ENCODE measurements at regions not wholly inside any gene's neighbourhood (a gene's known extent, or its start where the extent isn't known, plus 50 kb on each side); places are given as distances from the start of the nearest gene placed in this dataset.
"Not testable (repeated sequence)": the region's sequence is repeated elsewhere in the genome, so short reads cannot be mapped to it uniquely, and the experiment has no call there.

GRCh38 chr16:80893686-80894085 lies 89.3 kb upstream of the CDYL2 start:
- TF ChIP-seq, protein P1, sequence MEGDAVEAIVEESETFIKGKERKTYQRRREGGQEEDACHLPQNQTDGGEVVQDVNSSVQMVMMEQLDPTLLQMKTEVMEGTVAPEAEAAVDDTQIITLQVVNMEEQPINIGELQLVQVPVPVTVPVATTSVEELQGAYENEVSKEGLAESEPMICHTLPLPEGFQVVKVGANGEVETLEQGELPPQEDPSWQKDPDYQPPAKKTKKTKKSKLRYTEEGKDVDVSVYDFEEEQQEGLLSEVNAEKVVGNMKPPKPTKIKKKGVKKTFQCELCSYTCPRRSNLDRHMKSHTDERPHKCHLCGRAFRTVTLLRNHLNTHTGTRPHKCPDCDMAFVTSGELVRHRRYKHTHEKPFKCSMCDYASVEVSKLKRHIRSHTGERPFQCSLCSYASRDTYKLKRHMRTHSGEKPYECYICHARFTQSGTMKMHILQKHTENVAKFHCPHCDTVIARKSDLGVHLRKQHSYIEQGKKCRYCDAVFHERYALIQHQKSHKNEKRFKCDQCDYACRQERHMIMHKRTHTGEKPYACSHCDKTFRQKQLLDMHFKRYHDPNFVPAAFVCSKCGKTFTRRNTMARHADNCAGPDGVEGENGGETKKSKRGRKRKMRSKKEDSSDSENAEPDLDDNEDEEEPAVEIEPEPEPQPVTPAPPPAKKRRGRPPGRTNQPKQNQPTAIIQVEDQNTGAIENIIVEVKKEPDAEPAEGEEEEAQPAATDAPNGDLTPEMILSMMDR (conservative IDR thresholded peaks at IDR 0.05) = no peak
- Mint-ChIP-seq H3K4me3 (no peak overlapping the region), H3K36me3 (ENCODE audit: low read depth) (no peaks in the 10 kb centered on the region), H3K4me1 (no peaks in the 10 kb centered on the region), H3K9me3 (no peaks in the 10 kb centered on the region), H3K27ac (no peak overlapping the region), H3K27me3 (ENCODE audit: insufficient read depth) (peaks cover 1% of the 10 kb centered on the region)
- H3K9me3 ChIP-seq (ENCODE audit: control insufficient read depth, low read length) = no peaks in the 10 kb centered on the region
- no peak overlapping the region for H3K9ac ChIP-seq (ENCODE audit: extremely low read depth, low read length, poor library complexity, severe bottlenecking)
- H3K4me3 ChIP-seq (ENCODE audit: low read length) = no peak overlapping the region
- H3K27ac ChIP-seq (ENCODE audit: low read depth, low read length) = no peak overlapping the region
- no peaks in the 10 kb centered on the region for H3K27me3 ChIP-seq (ENCODE audit: control insufficient read depth, insufficient read depth, low read length, poor library complexity, severe bottlenecking)
- H3K4me1 ChIP-seq (ENCODE audit: control insufficient read depth, insufficient read depth, low read length) = no peaks in the 10 kb centered on the region
- WGBS, 2 experiments (ENCODE audit: insufficient coverage in 1 of 2, insufficient read length in 1 of 2) = 85 to 97% methylated on average over 4 to 5 of the region's 6 CpGs
- no peaks in the 10 kb centered on the region for H3K36me3 ChIP-seq (ENCODE audit: control insufficient read depth, insufficient read depth, low read length)
- DNase-seq = no peak

DNA sequence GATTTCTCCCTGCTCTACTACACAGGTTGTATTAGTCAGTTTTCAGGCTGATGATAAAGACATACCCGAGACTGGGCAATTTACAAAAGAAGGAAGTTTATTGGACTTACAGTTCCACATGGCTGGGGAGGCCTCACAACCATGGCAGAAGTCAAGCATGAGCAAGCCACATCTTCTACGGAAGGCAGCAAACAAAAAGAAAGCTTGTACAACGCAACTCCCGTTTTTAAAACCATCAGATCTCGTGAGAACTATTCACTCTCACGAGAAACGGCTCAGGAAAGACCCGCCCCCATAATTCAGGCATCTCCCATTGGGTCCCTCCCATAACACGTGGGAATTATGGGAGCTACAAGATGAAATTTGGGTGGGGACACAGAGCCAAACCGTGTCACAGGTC lies 88.0 kb upstream of the CDYL2 start:
- not testable (repeated sequence) for H3K27ac Mint-ChIP-seq; H3K4me3 Mint-ChIP-seq; H3K9ac ChIP-seq (ENCODE audit: extremely low read depth, low read length, poor library complexity, severe bottlenecking); H3K9me3 ChIP-seq (ENCODE audit: control insufficient read depth, low read length); H3K4me1 Mint-ChIP-seq; H3K27ac ChIP-seq (ENCODE audit: low read depth, low read length); H3K27me3 ChIP-seq (ENCODE audit: control insufficient read depth, insufficient read depth, low read length, poor library complexity, severe bottlenecking); H3K9me3 Mint-ChIP-seq; H3K36me3 ChIP-seq (ENCODE audit: control insufficient read depth, insufficient read depth, low read length); H3K4me3 ChIP-seq (ENCODE audit: low read length); DNase-seq; H3K27me3 Mint-ChIP-seq (ENCODE audit: insufficient read depth); H3K36me3 Mint-ChIP-seq (ENCODE audit: low read depth); H3K4me1 ChIP-seq (ENCODE audit: control insufficient read depth, insufficient read depth, low read length)
- 88 to 89% methylated on average over 9 to 10 of the region's 10 CpGs for WGBS, 2 experiments (ENCODE audit: insufficient coverage in 1 of 2, insufficient read length in 1 of 2)

- Histone ChIP-seq H3K9me3 (ENCODE audit: control insufficient read depth, low read length) (no peaks in the 10 kb centered on the region), H3K27me3 (ENCODE audit: control insufficient read depth, insufficient read depth, low read length, poor library complexity, severe bottlenecking) (no peaks in the 10 kb centered on the region), H3K36me3 (ENCODE audit: control insufficient read depth, insufficient read depth, low read length) (no peaks in the 10 kb centered on the region), H3K27ac (ENCODE audit: low read depth, low read length) (no peak overlapping the region), H3K9ac (ENCODE audit: extremely low read depth, low read length, poor library complexity, severe bottlenecking) (no peak overlapping the region), H3K4me3 (ENCODE audit: low read length) (no peak overlapping the region), H3K4me1 (ENCODE audit: control insufficient read depth, insufficient read depth, low read length) (no peaks in the 10 kb centered on the region)
- 88 to 100% methylated on average over 2 to 3 of the region's 4 CpGs for WGBS, 2 experiments (ENCODE audit: insufficient coverage in 1 of 2, insufficient read length in 1 of 2)
- no peak overlapping the region for H3K27ac Mint-ChIP-seq
- no peak overlapping the region for H3K4me3 Mint-ChIP-seq
- no peaks in the 10 kb centered on the region for H3K27me3 Mint-ChIP-seq (ENCODE audit: insufficient read depth)
- H3K36me3 Mint-ChIP-seq (ENCODE audit: low read depth) = no peaks in the 10 kb centered on the region
- TF ChIP-seq, protein P1 (conservative IDR thresholded peaks at IDR 0.05) = no peak
- no peaks in the 10 kb centered on the region for H3K9me3 Mint-ChIP-seq
- no peak for DNase-seq
- H3K4me1 Mint-ChIP-seq = no peaks in the 10 kb centered on the region
These were observed 85.5 kb upstream of the CDYL2 start for GRCh38 chr16:80889779-80890359.

- Mint-ChIP-seq H3K4me1 (no peaks in the 10 kb centered on the region), H3K27ac (no peak overlapping the region), H3K9me3 (no peaks in the 10 kb centered on the region), H3K27me3 (ENCODE audit: insufficient read depth) (peaks cover 19% of the 10 kb centered on the region), H3K36me3 (ENCODE audit: low read depth) (no peaks in the 10 kb centered on the region), H3K4me3 (no peak overlapping the region)
- H3K27me3 ChIP-seq (ENCODE audit: control insufficient read depth, insufficient read depth, low read length, poor library complexity, severe bottlenecking) = peaks cover 25% of the 10 kb centered on the region
- no peak for DNase-seq
- no peaks in the 10 kb centered on the region for H3K9me3 ChIP-seq (ENCODE audit: control insufficient read depth, low read length)
- no peak overlapping the region for H3K9ac ChIP-seq (ENCODE audit: extremely low read depth, low read length, poor library complexity, severe bottlenecking)
- WGBS, 2 experiments (ENCODE audit: insufficient coverage in 1 of 2, insufficient read length in 1 of 2) = 93 to 100% methylated on average over 1 to 3 of the region's 3 CpGs
- H3K27ac ChIP-seq (ENCODE audit: low read depth, low read length) = no peak overlapping the region
- no peaks in the 10 kb centered on the region for H3K36me3 ChIP-seq (ENCODE audit: control insufficient read depth, insufficient read depth, low read length)
- no peaks in the 10 kb centered on the region for H3K4me1 ChIP-seq (ENCODE audit: control insufficient read depth, insufficient read depth, low read length)
- no peak overlapping the region for H3K4me3 ChIP-seq (ENCODE audit: low read length)
- TF ChIP-seq, protein P1 (conservative IDR thresholded peaks at IDR 0.05) = no peak
These were observed 82.7 kb upstream of the CDYL2 start for GRCh38 chr16:80887062-80887461.
